SK-N-SH (cell line): ENCODE measurements at regions not wholly inside any gene's neighbourhood (a gene's known extent, or its start where the extent isn't known, plus 50 kb on each side); places are given as distances from the start of the nearest gene placed in this dataset.

Experiments
- CTCF ChIA-PET: fragments of 300-600, 350-600 bp; formaldehyde crosslinking; extraction: SDS; loops from one replicate; lab custom pipeline; 2021; lab: Yijun Ruan, JAX
- POLR2A ChIA-PET: fragments of 350-600 bp; sonication (Branson Sonifier 250); formaldehyde crosslinking; extraction: SDS; loops from one replicate; lab custom pipeline; 2020; ENCODE audit warnings: antibody characterized with exemption, inconsistent platforms; lab: Yijun Ruan, JAX
- DNase-seq: peaks from one replicate; pipeline ENCODE4 v3.0.0; 2012
- H2AFZ ChIP-seq: fragments of 200-600 bp; sonication (generic); 2 replicates; pipeline ENCODE4 v1.8.1; 2016; ENCODE audit warnings: antibody characterized with exemption, mild to moderate bottlenecking, low read depth
- H3F3A ChIP-seq: fragments of 200-600 bp; sonication (generic); replicated peaks from 2 replicates; pipeline ENCODE3; 2016; ENCODE audit warnings: antibody characterized with exemption, mild to moderate bottlenecking; ENCODE audit not compliant: insufficient read depth
- H3K27ac ChIP-seq, 2 experiments: fragments of 200-500 bp in 1 of 2; fragments of 200-600 bp in 1 of 2; sonication (Bioruptor generic) in 1 of 2; sonication (generic), shearing (Covaris generic) in 1 of 2; 2 replicates each; pipeline versions ENCODE4 v1.5.1 to v1.6.1; 2014 to 2016; ENCODE audit warnings: low read depth in 2 of 2, inconsistent platforms in 1 of 2, low read length in 1 of 2, mild to moderate bottlenecking in 1 of 2, mixed read lengths in 1 of 2
- H3K27me3 ChIP-seq: fragments of 200-600 bp; sonication (generic), shearing (Covaris generic); 2 replicates; pipeline ENCODE4 v1.6.1; 2016; ENCODE audit warnings: mixed run types; ENCODE audit not compliant: insufficient read depth
- H3K36me3 ChIP-seq, 2 experiments: fragments of 200-500 bp in 1 of 2; fragments of 200-600 bp in 1 of 2; sonication (Bioruptor generic) in 1 of 2; sonication (generic) in 1 of 2; replicated peaks in 1 of 2; 2 replicates each; pipeline versions ENCODE3 to v1.5.1; 2014 to 2016; ENCODE audit warnings: low read length in 1 of 2, mild to moderate bottlenecking in 1 of 2; ENCODE audit not compliant: insufficient read depth in 2 of 2, control insufficient read depth in 1 of 2
- H3K4me1 ChIP-seq, 2 experiments: fragments of 200-500 bp in 1 of 2; fragments of 200-600 bp in 1 of 2; sonication (Bioruptor generic) in 1 of 2; sonication (generic), shearing (Covaris generic) in 1 of 2; 2 replicates each; pipeline versions ENCODE4 v1.5.1 to v1.6.1; 2014 to 2016; ENCODE audit warnings: low read depth in 1 of 2, low read length in 1 of 2, mixed run types in 1 of 2; ENCODE audit not compliant: insufficient read depth in 2 of 2, control insufficient read depth in 1 of 2
- H3K4me2 ChIP-seq: fragments of 200-600 bp; sonication (generic), shearing (Covaris generic); 2 replicates; pipeline ENCODE4 v1.6.1; 2017; ENCODE audit warnings: mixed run types
- H3K4me3 ChIP-seq, 2 experiments: fragments of 200-500 bp in 1 of 2; fragments of 200-600 bp in 1 of 2; sonication (Bioruptor generic) in 1 of 2; sonication (generic), shearing (Covaris generic) in 1 of 2; 2 replicates each; pipeline versions ENCODE4 v1.5.1 to v1.8.1; 2014 to 2016; ENCODE audit warnings: low read depth in 2 of 2, inconsistent platforms in 1 of 2, low read length in 1 of 2, mild to moderate bottlenecking in 1 of 2, mixed read lengths in 1 of 2, moderate library complexity in 1 of 2
- H3K79me2 ChIP-seq: fragments of 200-600 bp; sonication (generic); 2 replicates; pipeline ENCODE4 v1.8.1; 2017; ENCODE audit warnings: mild to moderate bottlenecking; ENCODE audit not compliant: insufficient read depth
- H3K9ac ChIP-seq: fragments of 200-600 bp; sonication (generic); 2 replicates; pipeline ENCODE4 v1.6.1; 2017; ENCODE audit warnings: mixed run types
- H3K9me2 ChIP-seq: fragments of 200-600 bp; sonication (generic); 2 replicates; pipeline ENCODE4 v1.6.1; 2017; ENCODE audit warnings: mixed run types
- H3K9me3 ChIP-seq: fragments of 200-600 bp; sonication (generic); 2 replicates; pipeline ENCODE4 v1.6.1; 2017; ENCODE audit warnings: mixed run types, mild to moderate bottlenecking, moderate library complexity
- H4K20me1 ChIP-seq: fragments of 200-600 bp; sonication (generic); 2 replicates; pipeline ENCODE4 v1.6.1; 2017; ENCODE audit warnings: mild to moderate bottlenecking, mixed run types; ENCODE audit not compliant: insufficient read depth
- EP300 ChIP-seq, 2 experiments: IDR thresholded peaks; 2 replicates each; pipeline versions ENCODE4 v1.4.0 to v1.6.1; 2012; ENCODE audit warnings: borderline replicate concordance in 1 of 2, low read depth in 1 of 2, low read length in 1 of 2
- EZH2phosphoT487 ChIP-seq: fragments of 200-600 bp; sonication (generic); IDR thresholded peaks from 2 replicates; pipeline ENCODE4 v1.6.1; 2017; ENCODE audit warnings: low read depth, mixed run types, mild to moderate bottlenecking, antibody characterized with exemption, moderate library complexity, borderline replicate concordance
- FOSL2 ChIP-seq: IDR thresholded peaks from 2 replicates; pipeline ENCODE4 v1.4.0; 2012; ENCODE audit warnings: low read depth, mild to moderate bottlenecking, moderate library complexity, borderline replicate concordance
- FOXJ3 ChIP-seq: sonication (generic); formaldehyde crosslinking; IDR thresholded peaks from 2 replicates; pipeline ENCODE4 v1.5.1; 2020; ENCODE audit warnings: mild to moderate bottlenecking, missing genetic modification reagents
- GATA2 ChIP-seq: sonication (generic); formaldehyde crosslinking; IDR thresholded peaks from 2 replicates; pipeline ENCODE4 v1.5.0; 2020; ENCODE audit warnings: mild to moderate bottlenecking, missing genetic modification reagents
- JUND ChIP-seq: IDR thresholded peaks from 2 replicates; pipeline ENCODE4 v1.4.0; 2012
- MXI1 ChIP-seq: IDR thresholded peaks from 2 replicates; pipeline ENCODE4 v1.6.1; 2012; ENCODE audit warnings: mild to moderate bottlenecking, low read depth, low read length, improper control_type of control experiment
- NFIC ChIP-seq: IDR thresholded peaks from 2 replicates; pipeline ENCODE4 v1.4.0; 2012; ENCODE audit warnings: borderline replicate concordance
- PBX3 ChIP-seq: IDR thresholded peaks from 2 replicates; pipeline ENCODE4; 2012
- POLR2AphosphoS5 ChIP-seq: IDR thresholded peaks from 2 replicates; pipeline ENCODE4 v1.6.1; 2012; ENCODE audit warnings: low read depth, low read length
- RAD21 ChIP-seq: IDR thresholded peaks from 2 replicates; pipeline ENCODE4 v1.6.1; 2012; ENCODE audit warnings: mild to moderate bottlenecking, low read length
- RCOR1 ChIP-seq: fragments of 150-350 bp; IDR thresholded peaks from 2 replicates; pipeline ENCODE4 v1.6.1; 2017; ENCODE audit warnings: antibody characterized with exemption, low read length
- RXRA ChIP-seq: IDR thresholded peaks from 2 replicates; pipeline ENCODE4 v1.4.0; 2012; ENCODE audit warnings: low read depth, mild to moderate bottlenecking, borderline replicate concordance
- SIN3A ChIP-seq: IDR thresholded peaks from 2 replicates; pipeline ENCODE4 v1.6.1; 2012; ENCODE audit warnings: low read depth, mild to moderate bottlenecking, low read length, moderate library complexity, borderline replicate concordance
- TAF1 ChIP-seq: IDR thresholded peaks from 2 replicates; pipeline ENCODE4 v1.6.1; 2012; ENCODE audit warnings: low read depth, mild to moderate bottlenecking, low read length, moderate library complexity, borderline replicate concordance
- TCF12 ChIP-seq: IDR thresholded peaks from 2 replicates; pipeline ENCODE4 v1.4.0; 2012
- YY1 ChIP-seq: IDR thresholded peaks from 2 replicates; pipeline ENCODE4 v1.4.0; 2012; ENCODE audit warnings: low read depth, mild to moderate bottlenecking
- whole genome bisulfite sequencing: methylation state at CpG from one replicate; pipeline ENCODE4 v1.1.6; 2017; ENCODE audit warnings: low lambda C conversion rate; 5-methylcytosine and 5-hydroxymethylcytosine counted together
- TF ChIP-seq, protein P1 (sequence below): fragments of 150-350 bp; IDR thresholded peaks from 2 replicates; pipeline ENCODE4 v1.6.1; 2017; ENCODE audit warnings: antibody characterized with exemption, low read length, low read depth, borderline replicate concordance
- TF ChIP-seq, protein P2 (sequence below): fragments of 200-600 bp; sonication (generic); IDR thresholded peaks from 2 replicates; pipeline ENCODE4 v1.6.1; 2017; ENCODE audit warnings: antibody characterized with exemption, mild to moderate bottlenecking, moderate library complexity
- TF ChIP-seq, protein P3 (sequence below): IDR thresholded peaks from 2 replicates; pipeline ENCODE4 v1.4.0; 2012; ENCODE audit warnings: low read depth
- TF ChIP-seq, protein P4 (sequence below): IDR thresholded peaks from 2 replicates; pipeline ENCODE4 v1.4.0; 2012; ENCODE audit warnings: low read depth, borderline replicate concordance

- no peak for TF ChIP-seq RCOR1
- no peak for TF ChIP-seq NFIC
- TF ChIP-seq, protein P1, sequence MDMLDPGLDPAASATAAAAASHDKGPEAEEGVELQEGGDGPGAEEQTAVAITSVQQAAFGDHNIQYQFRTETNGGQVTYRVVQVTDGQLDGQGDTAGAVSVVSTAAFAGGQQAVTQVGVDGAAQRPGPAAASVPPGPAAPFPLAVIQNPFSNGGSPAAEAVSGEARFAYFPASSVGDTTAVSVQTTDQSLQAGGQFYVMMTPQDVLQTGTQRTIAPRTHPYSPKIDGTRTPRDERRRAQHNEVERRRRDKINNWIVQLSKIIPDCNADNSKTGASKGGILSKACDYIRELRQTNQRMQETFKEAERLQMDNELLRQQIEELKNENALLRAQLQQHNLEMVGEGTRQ: no peak
- TF ChIP-seq JUND: no peak
- TF ChIP-seq, protein P2, sequence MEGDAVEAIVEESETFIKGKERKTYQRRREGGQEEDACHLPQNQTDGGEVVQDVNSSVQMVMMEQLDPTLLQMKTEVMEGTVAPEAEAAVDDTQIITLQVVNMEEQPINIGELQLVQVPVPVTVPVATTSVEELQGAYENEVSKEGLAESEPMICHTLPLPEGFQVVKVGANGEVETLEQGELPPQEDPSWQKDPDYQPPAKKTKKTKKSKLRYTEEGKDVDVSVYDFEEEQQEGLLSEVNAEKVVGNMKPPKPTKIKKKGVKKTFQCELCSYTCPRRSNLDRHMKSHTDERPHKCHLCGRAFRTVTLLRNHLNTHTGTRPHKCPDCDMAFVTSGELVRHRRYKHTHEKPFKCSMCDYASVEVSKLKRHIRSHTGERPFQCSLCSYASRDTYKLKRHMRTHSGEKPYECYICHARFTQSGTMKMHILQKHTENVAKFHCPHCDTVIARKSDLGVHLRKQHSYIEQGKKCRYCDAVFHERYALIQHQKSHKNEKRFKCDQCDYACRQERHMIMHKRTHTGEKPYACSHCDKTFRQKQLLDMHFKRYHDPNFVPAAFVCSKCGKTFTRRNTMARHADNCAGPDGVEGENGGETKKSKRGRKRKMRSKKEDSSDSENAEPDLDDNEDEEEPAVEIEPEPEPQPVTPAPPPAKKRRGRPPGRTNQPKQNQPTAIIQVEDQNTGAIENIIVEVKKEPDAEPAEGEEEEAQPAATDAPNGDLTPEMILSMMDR: no peak
- TF ChIP-seq TCF12: no peak
- TF ChIP-seq RAD21: no peak
- TF ChIP-seq YY1: no peak
- TF ChIP-seq TAF1: no peak
These were observed 71.6 kb downstream of the ADRA2A start (continued) for GRCh38 chr10:111148440-111148839.

DNA sequence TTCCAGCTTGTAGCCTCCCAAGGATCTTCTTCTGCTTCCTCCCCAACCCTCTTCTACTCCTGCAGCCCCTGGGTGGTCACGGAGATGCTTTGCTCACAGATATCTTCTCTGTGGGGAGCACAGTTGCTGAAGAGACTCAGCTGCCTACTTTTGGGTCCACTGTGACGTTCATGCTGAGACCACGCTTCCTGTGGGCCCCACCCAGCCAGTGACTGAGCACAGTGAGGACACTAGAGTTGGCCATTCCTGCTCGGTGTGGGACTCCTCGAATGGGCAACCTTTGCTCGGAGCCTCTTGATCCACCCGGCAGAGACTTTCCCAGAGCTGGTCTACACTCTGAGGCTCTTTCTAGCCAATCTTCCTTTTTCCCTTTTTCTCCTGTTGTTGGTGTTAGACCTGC is 73.9 kb downstream of the ADRA2A start:
- Histone ChIP-seq H3K27ac (no peak overlapping the region), H3K79me2 (no peaks in the 10 kb centered on the region), H3K9ac (no peak overlapping the region), H3K4me1 (peaks cover 0 to 6% of the 10 kb centered on the region in 2 experiments; a peak in 1 of 4 replicates), H3K27me3 (no peaks in the 10 kb centered on the region), H3K9me3 (no peaks in the 10 kb centered on the region), H3K4me2 (no peak overlapping the region), H4K20me1 (no peaks in the 10 kb centered on the region), H3K36me3 (no peaks in the 10 kb centered on the region), H3K9me2 (no peaks in the 10 kb centered on the region), H2AFZ (no peak overlapping the region), H3K4me3 (no peak overlapping the region), H3F3A (no peaks in the 10 kb centered on the region)
- WGBS: 15% methylated on average over 7 of the region's 7 CpGs
- ChIA-PET POLR2A (no interaction called here), CTCF (interaction anchor here (2.4 kb wide), 1 partner anchor 25 kb away, joined by 8 read pairs; no protein-coding TSS in a partner anchor)
- TF ChIP-seq YY1 (no peak), FOSL2 (no peak), TAF1 (no peak), PBX3 (no peak), EP300 (IDR thresholded peaks at IDR 0.05; ENCODE audit: borderline replicate concordance in 1 of 2, low read depth in 1 of 2, low read length in 1 of 2) (no peak), POLR2AphosphoS5 (no peak), MXI1 (no peak), RXRA (no peak), GATA2 (CRISPR knock-in tag) (no peak), SIN3A (no peak), EZH2phosphoT487 (no peak), FOXJ3 (no peak)
- TF ChIP-seq, protein P3, sequence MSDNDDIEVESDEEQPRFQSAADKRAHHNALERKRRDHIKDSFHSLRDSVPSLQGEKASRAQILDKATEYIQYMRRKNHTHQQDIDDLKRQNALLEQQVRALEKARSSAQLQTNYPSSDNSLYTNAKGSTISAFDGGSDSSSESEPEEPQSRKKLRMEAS: no peak
- TF ChIP-seq, protein P2: no peak
- TF ChIP-seq, protein P1: no peak
- TF ChIP-seq, protein P4, sequence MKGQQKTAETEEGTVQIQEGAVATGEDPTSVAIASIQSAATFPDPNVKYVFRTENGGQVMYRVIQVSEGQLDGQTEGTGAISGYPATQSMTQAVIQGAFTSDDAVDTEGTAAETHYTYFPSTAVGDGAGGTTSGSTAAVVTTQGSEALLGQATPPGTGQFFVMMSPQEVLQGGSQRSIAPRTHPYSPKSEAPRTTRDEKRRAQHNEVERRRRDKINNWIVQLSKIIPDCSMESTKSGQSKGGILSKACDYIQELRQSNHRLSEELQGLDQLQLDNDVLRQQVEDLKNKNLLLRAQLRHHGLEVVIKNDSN: no peak
- DNase-seq: no peak
